GM23338 (cell line): ENCODE measurements at regions not wholly inside any gene's neighbourhood (a gene's known extent, or its start where the extent isn't known, plus 50 kb on each side); places are given as distances from the start of the nearest gene placed in this dataset.

Experiments used
- ATAC-seq: fragments of 200-7000 bp; cut with Tn5 transposase; 3 replicates; pipeline ENCODE4 v1.9.1; 2020
- DNase-seq: peaks from one replicate; pipeline ENCODE4 v3.0.0-alpha.2; 2015; ENCODE audit warnings: low spot score
- H2AFZ ChIP-seq: fragments of 200-600 bp; sonication (generic); 2 replicates; pipeline ENCODE4 v1.8.0; 2016; ENCODE audit warnings: antibody characterized with exemption, mild to moderate bottlenecking, moderate library complexity
- H3F3A ChIP-seq: fragments of 200-600 bp; sonication (generic); replicated peaks from 2 replicates; pipeline ENCODE4 v1.8.0; 2017; ENCODE audit warnings: antibody characterized with exemption, mixed run types, low read depth
- H3K27ac ChIP-seq: fragments of 200-600 bp; sonication (generic); 2 replicates; pipeline ENCODE4 v1.6.1; 2016; ENCODE audit warnings: low read depth
- H3K27me3 ChIP-seq: fragments of 200-600 bp; sonication (generic); 2 replicates; pipeline ENCODE4 v1.8.0; 2016; ENCODE audit warnings: mild to moderate bottlenecking, mixed run types, moderate library complexity; ENCODE audit not compliant: insufficient read depth
- H3K36me3 ChIP-seq: fragments of 200-600 bp; sonication (generic); 2 replicates; pipeline ENCODE4 v1.8.0; 2016; ENCODE audit warnings: mild to moderate bottlenecking; ENCODE audit not compliant: insufficient read depth
- H3K4me1 ChIP-seq: fragments of 200-600 bp; sonication (generic); 2 replicates; pipeline ENCODE4 v1.8.0; 2016; ENCODE audit warnings: mild to moderate bottlenecking, moderate library complexity; ENCODE audit not compliant: insufficient read depth
- H3K4me2 ChIP-seq: fragments of 200-600 bp; sonication (generic); 2 replicates; pipeline ENCODE4 v1.7.1; 2017; ENCODE audit warnings: mixed run types
- H3K4me3 ChIP-seq: fragments of 200-600 bp; sonication (generic); 2 replicates; pipeline ENCODE4 v1.6.1; 2016; ENCODE audit warnings: mixed run types
- H3K79me2 ChIP-seq: fragments of 200-600 bp; sonication (generic); replicated peaks from 2 replicates; pipeline ENCODE4 v1.8.0; 2017; ENCODE audit warnings: mild to moderate bottlenecking; ENCODE audit not compliant: insufficient read depth
- H3K9me2 ChIP-seq: fragments of 200-600 bp; sonication (generic); 2 replicates; pipeline ENCODE4 v1.8.0; 2017; ENCODE audit not compliant: insufficient read depth
- H4K20me1 ChIP-seq: fragments of 200-600 bp; sonication (generic); replicated peaks from 2 replicates; pipeline ENCODE4 v1.8.0; 2017; ENCODE audit warnings: mild to moderate bottlenecking; ENCODE audit not compliant: insufficient read depth
- H3K27ac Mint-ChIP-seq: 2 replicates; pipeline ENCODE4 v1.8.0; 2020; ENCODE audit warnings: inconsistent platforms, mild to moderate bottlenecking, moderate library complexity, mixed read lengths
- H3K27me3 Mint-ChIP-seq: 3 replicates; pipeline ENCODE4 v1.8.0; 2022; ENCODE audit warnings: low read depth, mild to moderate bottlenecking, moderate library complexity, mixed read lengths, inconsistent platforms; ENCODE audit not compliant: insufficient read depth, poor library complexity
- H3K36me3 Mint-ChIP-seq: 3 replicates; pipeline ENCODE4 v1.8.0; 2021; ENCODE audit warnings: low read depth, mild to moderate bottlenecking, inconsistent platforms, moderate library complexity, mixed read lengths
- H3K4me1 Mint-ChIP-seq: 3 replicates; pipeline ENCODE4 v1.8.0; 2020; ENCODE audit warnings: mild to moderate bottlenecking, inconsistent platforms, mixed read lengths
- H3K4me3 Mint-ChIP-seq: 3 replicates; pipeline ENCODE4 v1.8.0; 2021; ENCODE audit warnings: moderate library complexity, mild to moderate bottlenecking, inconsistent platforms, mixed read lengths
- H3K9me3 Mint-ChIP-seq: 3 replicates; pipeline ENCODE4 v1.8.0; 2020; ENCODE audit warnings: moderate library complexity, mild to moderate bottlenecking, inconsistent platforms, mixed read lengths
- CREB1 ChIP-seq: fragments of 250-450 bp; sonication (Bioruptor Pico); IDR thresholded peaks from 2 replicates; pipeline ENCODE4 v1.5.0; 2020; ENCODE audit warnings: low read depth, mild to moderate bottlenecking, moderate library complexity
- CTCF ChIP-seq, 2 experiments: fragments of 200-600 bp in 1 of 2; sonication (generic) in 1 of 2; conservative IDR thresholded peaks; 2 replicates each; pipeline versions ENCODE4 v1.5.1 to v1.6.1; 2016 to 2017; ENCODE audit warnings: antibody characterized with exemption in 2 of 2, low read depth in 2 of 2, mild to moderate bottlenecking in 2 of 2, moderate library complexity in 1 of 2
- ETS1 ChIP-seq: IDR thresholded peaks from 2 replicates; pipeline ENCODE4 v1.6.1; 2016; ENCODE audit warnings: antibody characterized with exemption
- EZH2 ChIP-seq: fragments of 200-600 bp; sonication (generic); IDR thresholded peaks from one replicate; pipeline ENCODE4 v1.8.0; 2017; ENCODE audit warnings: antibody characterized with exemption, mild to moderate bottlenecking, low read depth; ENCODE audit not compliant: unreplicated experiment
- EZH2phosphoT487 ChIP-seq: fragments of 200-600 bp; sonication (generic); IDR thresholded peaks from one replicate; pipeline ENCODE4 v1.8.1; 2018; ENCODE audit warnings: antibody characterized with exemption; ENCODE audit not compliant: unreplicated experiment
- POLR2AphosphoS5 ChIP-seq: IDR thresholded peaks from 2 replicates; pipeline ENCODE4 v1.6.1; 2016; ENCODE audit warnings: antibody characterized with exemption, low read depth
- STAT1 ChIP-seq: IDR thresholded peaks from one replicate; pipeline ENCODE4 v1.6.1; 2016; ENCODE audit warnings: antibody characterized with exemption; ENCODE audit not compliant: unreplicated experiment
- ZNF114 ChIP-seq: fragments of 250-450 bp; sonication (Bioruptor Pico); IDR thresholded peaks from 2 replicates; pipeline ENCODE4 v1.5.0; 2020; ENCODE audit warnings: mild to moderate bottlenecking, moderate library complexity
- ZNF331 ChIP-seq: fragments of 250-450 bp; sonication (Bioruptor Pico); IDR thresholded peaks from 2 replicates; pipeline ENCODE4 v1.5.0; 2020; ENCODE audit warnings: low read depth, mild to moderate bottlenecking, moderate library complexity
- ZNF462 ChIP-seq: fragments of 250-450 bp; sonication (Bioruptor Pico); IDR thresholded peaks from 2 replicates; pipeline ENCODE4 v1.5.0; 2020; ENCODE audit warnings: mild to moderate bottlenecking, moderate library complexity

- Histone ChIP-seq H3K79me2 (no peaks in the 10 kb centered on the region), H2AFZ (no peak overlapping the region), H4K20me1 (no peaks in the 10 kb centered on the region), H3K9me2 (no peaks in the 10 kb centered on the region), H3F3A (no peaks in the 10 kb centered on the region), H3K4me2 (no peak overlapping the region), H3K4me3 (no peak overlapping the region), H3K4me1 (0 out of 2 replicates have a peak, but pooled peaks cover 4% of the 10 kb centered on the region), H3K27me3 (no peaks in the 10 kb centered on the region), H3K36me3 (no peaks in the 10 kb centered on the region), H3K27ac (no peak overlapping the region)
- H3K4me3 Mint-ChIP-seq: no peak overlapping the region
- H3K36me3 Mint-ChIP-seq: no peaks in the 10 kb centered on the region
- no peaks in the 10 kb centered on the region for H3K9me3 Mint-ChIP-seq
- ATAC-seq (no peak), DNase-seq (no peak)
- no peak overlapping the region for H3K27ac Mint-ChIP-seq
- no peaks in the 10 kb centered on the region; the same call in 2 of the 3 replicates for H3K4me1 Mint-ChIP-seq
- no peaks in the 10 kb centered on the region for H3K27me3 Mint-ChIP-seq
- TF ChIP-seq POLR2AphosphoS5 (no peak), EZH2phosphoT487 (no peak), ZNF114 (CRISPR knock-in tag) (no peak), CREB1 (no peak), ZNF462 (CRISPR knock-in tag) (no peak)
These were observed 152.4 kb upstream of the TMCC3 start for GRCh38 chr12:94802796-94803195.

GRCh38 chr12:94801745-94802144, 151.4 kb upstream of the TMCC3 start:
- no peak overlapping the region for H3K27ac ChIP-seq
- no peaks in the 10 kb centered on the region for H3K36me3 ChIP-seq
- H3K4me1 ChIP-seq: 0 out of 2 replicates have a peak, but pooled peaks cover 4% of the 10 kb centered on the region
- no peak overlapping the region for H3K4me3 ChIP-seq
- DNase-seq (no peak), ATAC-seq (no peak)
- H3K4me1 Mint-ChIP-seq: no peaks in the 10 kb centered on the region; the same call in 2 of the 3 replicates
- H3K36me3 Mint-ChIP-seq: no peaks in the 10 kb centered on the region
- H3K27me3 Mint-ChIP-seq: no peaks in the 10 kb centered on the region
- no peaks in the 10 kb centered on the region for H3K79me2 ChIP-seq
- H3K27me3 ChIP-seq: no peaks in the 10 kb centered on the region
- H4K20me1 ChIP-seq: no peaks in the 10 kb centered on the region
- no peaks in the 10 kb centered on the region for H3K9me3 Mint-ChIP-seq
- no peaks in the 10 kb centered on the region for H3F3A ChIP-seq
- H3K27ac Mint-ChIP-seq: no peak overlapping the region
- H3K4me2 ChIP-seq: no peak overlapping the region
- no peak overlapping the region for H3K4me3 Mint-ChIP-seq
- no peaks in the 10 kb centered on the region for H3K9me2 ChIP-seq
- H2AFZ ChIP-seq: no peak overlapping the region
- no peak for TF ChIP-seq CTCF (conservative IDR thresholded peaks at IDR 0.05; ENCODE audit: low read depth in 2 of 2)
- no peak for TF ChIP-seq STAT1
- no peak for TF ChIP-seq EZH2
- no peak for TF ChIP-seq ZNF331 (CRISPR knock-in tag)
- no peak for TF ChIP-seq POLR2AphosphoS5
- TF ChIP-seq EZH2phosphoT487: no peak
- no peak for TF ChIP-seq CREB1
- TF ChIP-seq ETS1: no peak
